NCI-H2107 treated with DMSO at 0.1 percent for 48 hours (cell line): ENCODE measurements at regions not wholly inside any gene's neighbourhood (a gene's known extent, or its start where the extent isn't known, plus 50 kb on each side); places are given as distances from the start of the nearest gene placed in this dataset.
"Not testable (repeated sequence)": the region's sequence is repeated elsewhere in the genome, so short reads cannot be mapped to it uniquely, and the experiment has no call there.

ENCODE experiments used
- DNase-seq: peaks from one replicate; lab custom pipeline; 2025; ENCODE audit not compliant: unreplicated experiment; lab: John Stamatoyannopoulos, UW

GRCh38 chr19:27962264-27962663 lies 1250.7 kb downstream of the UQCRFS1 start:
- no peak for DNase-seq

GRCh38 chr19:27955485-27956480 lies 1257.2 kb downstream of the UQCRFS1 start:
- DNase-seq = no peak

DNA sequence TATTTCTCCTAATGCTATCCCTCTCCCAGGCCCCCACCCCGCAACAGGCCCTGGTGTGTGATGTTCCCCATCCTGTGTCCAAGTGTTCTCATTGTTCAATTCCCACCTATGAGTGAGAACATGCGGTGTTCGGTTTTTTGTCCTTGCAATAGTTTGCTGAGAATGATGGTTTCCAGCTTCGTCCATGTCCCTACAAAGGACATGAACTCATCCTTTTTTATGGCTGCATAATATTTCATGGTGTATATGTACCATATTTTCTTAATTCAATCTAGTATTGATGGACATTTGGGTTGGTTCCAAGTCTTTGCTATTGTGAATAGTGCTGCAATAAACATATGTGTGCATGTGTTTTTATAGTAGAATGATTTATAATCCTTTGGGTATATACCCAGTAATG lies 1270.3 kb downstream of the UQCRFS1 start:
- DNase-seq = not testable (repeated sequence)

DNA sequence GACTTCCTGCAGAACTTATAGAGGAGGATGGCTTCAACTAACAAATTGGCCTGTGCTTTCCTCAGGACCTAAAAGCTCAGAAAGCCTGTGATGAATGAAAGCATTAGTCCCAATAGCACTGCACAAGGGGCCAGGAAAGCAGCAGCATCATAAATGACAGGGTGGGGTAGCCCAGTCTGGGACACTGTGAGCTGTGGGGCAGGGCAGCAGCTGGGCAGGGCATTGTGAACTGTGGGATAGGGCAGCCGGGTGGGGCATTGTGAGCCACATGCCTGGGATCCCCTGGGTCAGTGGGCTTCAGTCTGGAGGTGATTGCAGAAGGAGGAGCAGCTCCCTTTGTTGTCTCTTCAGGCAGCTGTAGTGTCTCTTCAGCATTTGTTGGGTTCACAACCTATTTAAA lies 1276.8 kb downstream of the UQCRFS1 start:
- DNase-seq = no peak

DNA sequence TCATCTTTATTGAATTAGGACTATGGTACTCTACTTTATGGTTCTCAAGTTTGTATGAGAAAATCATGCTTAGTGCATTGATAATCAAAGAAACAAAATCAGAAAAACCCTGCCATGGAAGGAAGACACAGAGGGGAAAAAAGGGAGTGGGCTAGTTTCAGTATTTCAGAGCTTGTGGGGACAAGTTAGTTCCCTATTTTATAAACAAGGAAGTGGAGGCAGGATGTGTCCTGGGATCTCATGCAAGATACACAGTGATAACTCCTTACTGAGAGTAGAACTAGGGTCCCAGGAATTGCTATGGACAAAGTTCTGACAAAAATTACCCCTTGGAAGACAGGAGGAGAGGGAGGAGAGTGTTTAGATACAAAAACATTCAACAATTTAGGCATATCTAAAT lies 1277.3 kb downstream of the UQCRFS1 start:
- DNase-seq = no peak

DNA sequence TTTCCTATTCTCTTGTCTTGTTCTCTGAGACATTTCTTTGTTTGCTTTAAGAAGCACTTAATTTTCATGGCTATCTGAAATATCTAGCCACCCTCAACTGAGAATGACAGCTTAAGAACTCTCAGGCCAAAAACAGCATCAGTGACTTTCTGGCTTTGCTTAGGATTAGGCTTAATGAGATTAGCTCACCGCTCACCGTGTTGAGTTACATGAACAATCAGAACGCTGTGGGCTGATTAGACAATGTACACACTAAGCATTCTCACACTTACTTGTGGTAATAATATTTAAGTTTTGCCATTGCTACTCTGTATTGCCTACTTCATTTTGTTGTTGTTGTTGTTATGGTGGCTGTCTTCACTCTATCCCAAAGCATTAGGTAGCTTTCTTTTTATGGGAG lies 1283.6 kb downstream of the UQCRFS1 start:
- DNase-seq = no peak

DNA sequence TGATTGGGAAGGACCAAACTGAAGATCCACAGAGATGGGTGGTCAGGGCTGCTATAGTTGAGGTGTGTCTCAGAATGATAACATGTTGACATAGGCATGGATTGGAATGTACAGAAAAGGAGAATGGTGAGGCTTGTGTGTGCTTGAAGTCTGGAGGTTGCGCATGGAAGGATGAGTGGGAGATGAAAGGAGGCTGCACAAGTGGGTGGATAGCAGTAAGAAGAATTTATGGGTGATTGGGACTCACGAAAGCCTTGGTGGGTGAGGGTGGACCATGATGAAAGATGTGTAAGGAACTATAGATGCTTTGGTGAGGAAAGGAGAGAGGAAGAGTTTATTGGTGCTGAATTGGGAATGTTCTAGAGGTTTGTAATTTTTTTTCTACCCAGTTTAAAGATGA lies 1287.7 kb downstream of the UQCRFS1 start:
- no peak for DNase-seq

DNA sequence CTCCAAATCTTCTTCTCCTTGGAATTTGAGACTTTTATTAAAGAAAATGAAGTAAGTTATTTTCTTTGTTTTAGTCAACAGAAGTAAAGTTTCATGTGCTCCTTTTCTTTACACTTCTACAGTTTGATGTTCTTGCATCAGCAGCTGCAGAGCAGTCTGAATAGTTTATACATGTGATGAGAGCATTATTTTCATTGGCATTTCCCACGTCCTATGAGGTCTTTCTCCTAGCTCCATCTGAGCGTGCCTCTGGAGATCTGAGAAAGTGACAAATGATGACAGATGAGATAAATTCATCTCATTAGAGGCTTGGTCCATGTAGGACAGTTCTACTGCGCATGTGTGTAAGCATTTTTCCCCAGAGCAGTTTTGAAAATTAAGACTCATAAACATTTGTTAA lies 1290.0 kb downstream of the UQCRFS1 start:
- DNase-seq = no peak

DNA sequence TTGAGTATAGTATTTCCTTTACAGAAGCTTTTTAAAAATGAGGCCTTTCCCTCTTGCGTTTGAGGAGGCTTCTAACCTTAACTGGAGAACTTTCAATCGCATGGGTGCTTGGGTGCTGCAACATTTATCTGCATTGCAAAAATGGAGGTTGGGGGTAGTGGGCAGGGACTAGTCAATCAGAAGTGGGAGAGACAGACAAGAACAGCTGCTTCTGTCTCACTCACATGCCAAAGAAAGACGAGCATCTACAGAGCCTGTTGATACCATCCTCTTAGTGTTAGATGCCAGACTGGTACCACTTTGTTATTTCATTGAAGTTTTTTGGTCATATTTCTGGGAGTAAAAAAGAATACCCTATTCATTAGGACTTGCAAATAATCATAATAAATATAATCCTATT lies 1292.2 kb downstream of the UQCRFS1 start:
- no peak for DNase-seq

DNA sequence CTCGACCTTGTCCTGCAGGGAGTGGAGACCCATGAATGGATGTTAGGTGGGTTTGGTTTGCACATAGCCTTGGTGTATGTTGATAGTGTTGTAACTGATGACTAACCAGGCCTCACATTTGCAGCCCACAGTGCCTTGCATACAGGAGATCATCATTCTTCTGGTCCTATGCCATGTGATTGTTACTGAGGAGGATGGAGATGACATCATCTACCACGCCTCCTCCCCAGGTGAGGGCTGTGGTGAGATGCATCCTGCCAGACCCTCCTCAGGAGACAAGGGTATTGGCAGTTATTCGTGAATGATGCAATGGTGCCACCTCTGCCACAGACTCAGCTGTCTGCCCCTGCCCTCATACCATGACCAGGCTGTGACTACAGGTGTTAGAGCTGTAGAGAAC lies 1294.1 kb downstream of the UQCRFS1 start:
- DNase-seq = no peak

- DNase-seq = no peak
These were observed 1301.6 kb downstream of the UQCRFS1 start for GRCh38 chr19:27911122-27911898.

DNA sequence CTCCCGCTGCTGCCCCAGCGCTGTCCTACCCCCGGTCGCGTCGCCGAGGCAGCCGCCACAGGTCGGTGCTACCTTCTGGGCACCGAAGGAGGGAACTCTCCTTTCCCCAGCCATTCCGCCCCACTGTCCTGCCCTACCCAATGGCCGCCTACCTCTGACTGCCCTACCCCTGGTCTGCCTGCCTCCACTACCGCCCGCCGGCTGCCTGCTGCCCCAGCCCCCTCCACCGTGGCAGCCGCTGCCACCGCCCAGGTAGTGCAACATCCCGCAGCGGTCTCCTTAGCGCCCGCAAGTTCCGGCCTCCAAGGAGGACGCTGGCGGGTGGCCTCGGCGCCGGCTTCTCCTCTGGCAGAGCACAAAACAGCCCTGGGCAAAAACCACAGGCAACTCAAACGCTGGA lies 1303.1 kb downstream of the UQCRFS1 start:
- DNase-seq = no peak

DNA sequence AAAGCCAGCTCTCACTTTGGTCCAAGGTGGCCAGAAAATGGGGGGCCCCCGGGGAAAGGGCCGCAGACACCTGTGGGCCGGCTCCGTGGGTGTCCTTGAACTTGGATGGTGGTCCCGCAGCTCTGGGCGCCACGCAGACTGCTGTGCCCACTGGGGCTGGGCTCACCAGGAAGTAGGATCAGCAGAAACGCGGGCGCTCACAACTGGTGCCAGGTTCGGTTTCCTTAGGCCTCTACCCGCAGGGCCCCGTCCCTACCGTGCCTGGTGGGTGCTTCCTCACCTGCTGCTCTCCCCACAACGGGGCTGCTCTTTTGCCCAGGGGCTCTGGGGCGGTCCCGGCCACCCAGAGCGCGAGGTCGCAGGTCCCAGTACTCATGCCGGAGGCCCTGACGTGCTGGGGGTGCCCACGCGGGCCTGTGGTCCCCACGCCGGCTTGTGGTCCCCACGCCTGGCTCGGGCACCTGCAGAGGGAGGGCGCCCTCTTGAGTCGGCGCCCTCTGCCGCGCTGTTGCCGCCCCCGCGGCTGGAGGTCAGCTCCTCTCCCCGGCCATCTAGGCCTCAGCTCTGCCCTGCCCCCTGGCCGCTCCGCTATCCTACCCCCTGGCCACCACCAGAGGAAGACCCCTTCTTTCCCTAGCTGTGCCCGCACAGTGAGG lies 1303.6 kb downstream of the UQCRFS1 start:
- DNase-seq = no peak

DNA sequence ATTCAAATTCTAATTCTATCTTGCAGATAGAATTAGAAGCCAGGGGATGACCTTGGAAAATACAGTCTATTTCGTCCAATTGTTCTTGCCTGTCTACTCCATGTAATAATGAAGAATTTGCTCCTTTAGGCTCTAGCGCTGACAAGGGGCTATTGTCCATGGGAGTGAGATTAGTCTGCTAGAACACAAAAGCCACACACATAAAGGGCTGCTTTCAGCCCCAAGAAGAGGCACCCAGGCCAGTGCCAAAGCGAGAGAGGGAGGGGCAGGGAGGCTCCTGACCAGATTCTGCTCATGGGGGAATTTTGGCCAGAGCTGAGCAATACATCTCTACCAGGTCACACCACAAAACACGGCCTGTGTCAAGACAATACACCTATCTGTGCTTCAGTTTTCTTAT lies 1306.9 kb downstream of the UQCRFS1 start:
- no peak for DNase-seq

DNA sequence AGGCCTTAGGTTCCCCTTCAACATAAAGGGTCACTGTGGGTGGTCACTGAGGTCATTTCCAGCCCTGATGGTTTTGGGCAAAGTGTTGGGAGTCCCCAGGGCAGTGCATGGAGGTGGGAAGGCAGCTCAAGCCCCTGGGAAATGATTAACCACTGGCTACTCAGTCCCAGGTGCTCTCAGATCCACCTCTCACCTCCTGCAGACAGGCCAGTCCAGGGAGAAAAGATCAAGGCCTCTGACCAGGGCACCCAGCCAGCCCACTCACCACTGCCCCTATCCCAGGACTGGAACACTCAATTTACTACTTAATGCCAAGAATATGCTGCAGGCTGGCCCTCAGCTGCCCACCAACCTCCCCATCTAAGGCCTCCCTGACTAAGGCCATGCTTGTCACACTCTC lies 1307.9 kb downstream of the UQCRFS1 start:
- DNase-seq = no peak

DNA sequence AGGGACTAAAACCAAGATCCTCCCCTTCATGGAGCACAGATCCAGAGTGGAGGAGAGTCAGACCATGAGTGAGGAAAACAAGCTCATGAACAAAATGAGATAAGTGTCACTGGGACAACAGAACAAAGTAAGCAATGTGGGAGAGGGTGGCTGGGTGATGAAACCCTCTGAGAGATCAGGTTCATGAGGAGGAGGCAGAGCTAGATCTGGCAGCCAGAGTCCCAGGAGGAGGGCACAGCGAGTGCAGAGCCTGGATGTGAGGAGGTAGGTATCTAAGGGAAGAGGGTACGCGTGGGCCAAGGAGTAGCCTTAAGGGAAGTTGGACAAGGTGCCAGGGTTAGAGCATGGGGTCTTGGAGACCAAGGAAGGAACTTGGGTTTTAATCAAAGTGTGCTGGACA lies 1311.9 kb downstream of the UQCRFS1 start:
- no peak for DNase-seq

- DNase-seq = no peak
These were observed 1316.9 kb downstream of the UQCRFS1 start for GRCh38 chr19:27896091-27896490.

GRCh38 chr19:27894906-27895754 lies 1317.8 kb downstream of the UQCRFS1 start:
- no peak for DNase-seq

DNA sequence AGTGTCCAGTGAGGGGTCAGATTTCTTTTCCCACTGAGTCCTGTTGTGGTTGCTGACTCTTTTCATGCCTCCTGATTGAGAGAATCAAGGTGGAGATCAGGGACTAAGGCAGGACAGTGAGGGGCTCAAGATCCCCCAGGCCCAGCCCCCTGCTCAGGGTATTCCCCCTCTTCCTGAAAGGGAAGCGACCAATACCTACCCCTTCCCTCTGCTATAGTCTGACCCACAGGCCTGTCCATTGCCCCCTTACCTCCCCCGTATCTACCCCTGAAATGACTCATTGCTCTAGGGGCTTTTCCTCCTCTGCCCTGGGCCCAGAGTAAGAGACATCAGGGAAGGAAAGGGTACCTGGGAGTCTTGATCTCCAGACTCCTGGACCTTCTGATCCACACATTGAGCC lies 1320.5 kb downstream of the UQCRFS1 start:
- no peak for DNase-seq

- DNase-seq = no peak
These were observed 1321.5 kb downstream of the UQCRFS1 start for GRCh38 chr19:27891411-27891810.

DNA sequence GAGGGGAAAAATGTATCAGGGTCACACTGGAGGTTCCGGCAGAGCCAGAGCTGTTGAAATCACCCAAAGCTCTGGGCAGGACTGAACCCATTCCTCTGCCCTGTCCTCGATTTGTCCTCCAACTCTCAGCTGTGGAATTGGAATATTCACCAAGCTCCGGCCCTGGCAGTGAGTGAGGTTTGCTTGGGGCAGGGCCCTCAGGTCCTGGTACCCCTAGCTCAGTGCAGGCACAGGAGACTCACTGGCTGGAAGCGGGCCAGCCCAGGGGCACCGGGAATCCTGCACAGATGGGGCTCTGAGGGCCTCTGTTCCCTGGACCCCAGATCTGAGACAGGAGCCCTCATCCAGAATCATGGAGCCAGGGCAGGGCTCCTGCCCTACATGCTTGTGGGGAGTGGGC lies 1322.3 kb downstream of the UQCRFS1 start:
- no peak for DNase-seq
